Aorta (tissue), 5 donors: ENCODE measurements at regions not wholly inside any gene's neighbourhood (a gene's known extent, or its start where the extent isn't known, plus 50 kb on each side); places are given as distances from the start of the nearest gene placed in this dataset.

Experiments
- ATAC-seq: fragments of 200-7000 bp; cut with Tn5 transposase; one replicate; pipeline ENCODE4 v1.9.1; 2022; ENCODE audit warnings: moderate library complexity; ENCODE audit not compliant: low FRiP score
- DNase-seq, 2 donors: peaks; one replicate each; pipeline ENCODE4 v3.0.0-alpha.2; 2020
- H3K27ac ChIP-seq, 2 donors: one replicate each; pipeline ENCODE4 v1.5.1; 2013; ENCODE audit warnings: low read length in 2 of 2, mild to moderate bottlenecking in 2 of 2, moderate library complexity in 2 of 2, control low read depth in 1 of 2, inconsistent platforms in 1 of 2, low read depth in 1 of 2
- H3K27me3 ChIP-seq, 2 donors: one replicate each; pipeline ENCODE4 v1.6.1; 2013; ENCODE audit warnings: control low read depth in 1 of 2, low read length in 1 of 2, mild to moderate bottlenecking in 1 of 2, moderate library complexity in 1 of 2; ENCODE audit not compliant: insufficient read depth in 2 of 2, control insufficient read depth in 1 of 2
- H3K36me3 ChIP-seq, 2 donors: one replicate each; pipeline ENCODE4 v1.6.1; 2013; ENCODE audit warnings: control low read depth in 1 of 2, low read length in 1 of 2, mild to moderate bottlenecking in 1 of 2; ENCODE audit not compliant: insufficient read depth in 2 of 2, control insufficient read depth in 1 of 2
- H3K4me1 ChIP-seq, 2 donors: one replicate each; pipeline ENCODE4 v1.6.1; 2013; ENCODE audit warnings: low read length in 2 of 2, control low read depth in 1 of 2, mild to moderate bottlenecking in 1 of 2, moderate library complexity in 1 of 2; ENCODE audit not compliant: insufficient read depth in 2 of 2, control insufficient read depth in 1 of 2
- H3K4me3 ChIP-seq, 2 donors: one replicate each; pipeline ENCODE4 v1.5.1; 2013; ENCODE audit warnings: low read length in 2 of 2, control low read depth in 1 of 2, mild to moderate bottlenecking in 1 of 2
- H3K9me3 ChIP-seq: one replicate; pipeline ENCODE4 v1.6.1; 2013; ENCODE audit warnings: mild to moderate bottlenecking, low read length; ENCODE audit not compliant: control insufficient read depth
- WGBS, 2 donors: extraction: QIAGEN DNeasy Blood & Tissue Kit; methylation state at CpG; one replicate each; pipeline ENCODE4 v1.1.7; 2013; 5-methylcytosine and 5-hydroxymethylcytosine counted together
- intact Hi-C, 2 donors: fragments of 100-400 bp; cut with DNase I; formaldehyde crosslinking; loops; one replicate each; pipeline versions ENCODE4 v1.14.2 to v1.15.0; 2022
- donor health status: healthy with polysubstance abuse.
- donor health status: Bipolar disorder and iron deficiency.
- donor health status: DM: no; HTN: no; CAD: no.
- donor health status: DM: no; HTN: no; CAD: no.
- donor health status: DM: yes; HTN: yes; CAD: no.

DNA sequence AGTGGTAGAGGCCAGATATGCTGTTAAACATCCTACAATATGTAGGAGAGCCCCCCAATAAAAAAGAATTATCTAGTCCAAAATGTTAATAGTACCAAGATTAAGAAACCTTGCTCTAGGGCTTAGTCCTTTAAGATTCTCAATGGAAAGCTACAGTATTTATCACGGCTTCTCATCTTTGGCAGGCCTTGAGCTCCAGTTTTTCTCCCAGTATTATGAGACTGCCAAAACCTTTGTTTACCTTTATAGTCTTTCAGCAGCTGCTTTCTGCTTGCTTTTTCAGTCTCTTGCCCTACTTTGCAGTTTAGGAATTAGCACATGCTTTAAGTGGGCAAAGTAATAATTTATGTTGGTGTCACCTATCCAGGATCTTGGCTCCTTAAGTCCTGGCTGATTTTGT, 59.7 kb downstream of the NHLRC1 start:
- WGBS, 2 donors = 3 to 6% methylated on average over 1 of the region's 1 CpG
- Histone ChIP-seq H3K4me3 (no peak overlapping the region), H3K36me3 (no peaks in the 10 kb centered on the region), H3K4me1 (peaks cover 0 to 2% of the 10 kb centered on the region in 2 donors), H3K9me3 (no peaks in the 10 kb centered on the region), H3K27me3 (no peaks in the 10 kb centered on the region), H3K27ac (no peak overlapping the region)
- intact Hi-C loops = no loop called here
- ATAC-seq (no peak), DNase-seq (no peak)

DNA sequence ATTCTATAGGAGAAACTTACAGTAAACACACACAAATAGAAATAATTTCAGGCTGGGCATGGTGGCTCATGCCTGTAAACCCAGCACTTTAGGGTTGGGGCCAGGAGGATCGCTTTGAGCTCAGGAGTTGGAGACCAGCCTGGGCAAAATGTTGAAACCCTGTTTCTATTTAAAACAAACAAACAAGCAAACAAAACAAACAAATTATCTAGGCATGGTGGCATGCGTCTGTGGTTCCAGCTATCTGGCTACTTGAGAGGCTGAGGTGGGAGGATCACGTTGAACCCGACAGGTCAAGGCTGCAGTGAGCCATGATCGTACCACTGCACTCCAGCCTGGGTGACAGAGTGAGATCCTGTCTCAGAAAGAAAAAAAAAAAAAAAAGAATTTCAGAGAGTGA, 64.0 kb downstream of the NHLRC1 start:
- DNase-seq = no peak
- WGBS, 2 donors = 90 to 91% methylated on average over 5 of the region's 5 CpGs
- intact Hi-C loops = no loop called here

DNA sequence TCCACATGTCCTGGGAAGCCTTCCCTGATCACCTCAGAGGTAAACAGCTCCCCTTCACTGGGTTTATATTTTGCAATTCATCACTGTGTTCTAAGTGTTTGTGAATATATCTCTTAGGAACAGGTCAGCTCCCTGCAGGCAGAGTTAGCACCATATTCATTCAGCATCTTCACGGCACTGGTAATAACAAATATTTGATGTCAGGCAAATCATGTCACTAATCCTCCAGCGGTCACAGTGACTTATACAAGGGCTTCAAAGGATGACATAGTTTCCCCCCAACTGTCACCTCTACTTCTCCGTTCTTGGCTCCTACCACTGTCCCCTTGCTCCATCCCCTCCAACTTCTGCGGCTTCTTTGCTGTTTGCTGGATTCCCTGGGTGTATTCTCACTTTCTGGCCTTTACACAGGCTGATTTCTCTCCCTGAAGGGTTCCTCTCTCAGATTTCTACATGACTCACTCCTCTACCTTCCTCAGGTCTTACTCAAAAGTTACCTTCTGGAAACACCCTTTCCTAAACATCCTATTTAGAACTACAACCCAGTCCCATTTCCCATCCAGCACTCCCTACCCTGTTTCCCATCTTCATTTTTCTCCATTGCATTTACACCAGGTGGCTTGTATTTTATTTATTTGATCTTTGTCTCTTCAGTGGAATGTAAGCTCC, 66.6 kb downstream of the NHLRC1 start:
- WGBS, 2 donors = 96 to 98% methylated on average over 4 of the region's 4 CpGs

More for the DNA sequence above, 64.0 kb downstream of the NHLRC1 start:
- no peak overlapping the region for H3K27ac ChIP-seq
- no peaks in the 10 kb centered on the region for H3K9me3 ChIP-seq
- no peak overlapping the region for H3K4me3 ChIP-seq
- no peak for ATAC-seq
- H3K27me3 ChIP-seq = no peaks in the 10 kb centered on the region
- H3K36me3 ChIP-seq = no peaks in the 10 kb centered on the region
- H3K4me1 ChIP-seq = peaks cover 0 to 2% of the 10 kb centered on the region in 2 donors

DNA sequence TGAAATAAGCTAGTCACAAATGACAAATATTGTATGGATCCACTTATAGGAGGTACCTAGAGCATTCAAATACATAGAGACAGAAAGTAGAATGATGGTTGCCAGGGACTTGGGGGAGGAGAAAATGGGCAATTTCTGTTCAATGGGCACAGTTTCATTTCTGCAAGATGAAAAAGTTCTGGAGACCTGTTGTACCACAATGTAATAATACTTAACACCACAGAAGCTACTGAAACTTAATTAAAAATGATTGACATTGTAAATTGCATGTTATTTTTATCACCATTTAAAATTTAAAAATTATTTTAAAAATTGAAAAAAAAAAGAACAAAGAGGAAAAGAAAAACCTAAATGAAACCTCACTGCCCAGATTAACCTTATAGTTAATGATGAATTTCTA, 67.4 kb downstream of the NHLRC1 start:
- Histone ChIP-seq H3K4me1 (no peaks in the 10 kb centered on the region), H3K27me3 (no peaks in the 10 kb centered on the region), H3K27ac (no peak overlapping the region), H3K36me3 (no peaks in the 10 kb centered on the region), H3K9me3 (no peaks in the 10 kb centered on the region), H3K4me3 (no peak overlapping the region)
- ATAC-seq (no peak), DNase-seq (no peak)
- intact Hi-C loops = no loop called here

More for the DNA sequence above, 66.6 kb downstream of the NHLRC1 start:
- intact Hi-C loops = no loop called here
- no peaks in the 10 kb centered on the region for H3K4me1 ChIP-seq
- no peaks in the 10 kb centered on the region for H3K36me3 ChIP-seq
- ATAC-seq (no peak), DNase-seq (no peak)
- H3K27ac ChIP-seq = no peak overlapping the region
- no peaks in the 10 kb centered on the region for H3K9me3 ChIP-seq
- no peak overlapping the region for H3K4me3 ChIP-seq
- no peaks in the 10 kb centered on the region for H3K27me3 ChIP-seq

DNA sequence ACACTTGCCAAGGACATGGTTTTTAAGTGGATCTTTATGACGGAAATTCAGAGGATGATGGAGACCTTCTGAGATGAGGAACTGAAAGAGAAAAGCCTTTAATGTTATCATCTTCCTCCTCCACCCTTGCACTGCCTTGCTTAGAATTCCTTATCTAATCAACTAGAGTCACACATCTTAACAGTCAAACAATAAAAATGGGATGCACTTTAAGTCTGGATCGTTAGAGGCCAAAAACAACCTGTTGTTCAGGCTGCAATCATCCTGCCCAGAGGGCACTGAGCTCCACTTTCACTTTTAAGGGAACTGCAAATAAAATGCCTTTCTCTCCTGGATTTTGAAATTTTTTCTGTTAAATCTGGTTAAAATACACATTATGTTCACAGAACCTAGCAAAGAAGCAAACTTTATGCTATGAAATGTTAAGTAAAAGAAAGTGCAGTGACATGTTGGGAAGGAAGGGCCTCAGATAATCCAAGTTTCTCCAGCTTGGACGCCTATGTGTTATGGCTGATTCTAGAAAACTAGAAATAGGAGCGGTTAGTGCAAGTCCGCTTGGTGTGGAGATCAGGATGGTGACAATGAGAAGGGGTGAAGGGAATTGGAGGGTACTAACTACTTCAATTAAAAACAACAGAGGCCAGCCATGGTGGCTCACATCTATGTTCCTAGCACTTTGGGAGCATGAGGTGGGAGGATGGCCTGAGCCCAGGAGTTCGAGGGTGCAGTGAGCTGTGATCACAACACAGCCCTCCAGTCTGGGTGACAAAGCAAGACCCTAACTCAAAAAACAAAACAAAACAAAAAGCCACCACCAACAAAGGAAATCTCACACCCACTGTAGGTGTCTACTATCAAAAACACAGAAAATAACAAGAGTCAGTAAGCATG, 66.4 kb upstream of the KIF13A start:
- Histone ChIP-seq H3K36me3 (no peaks in the 10 kb centered on the region), H3K4me1 (no peaks in the 10 kb centered on the region), H3K27me3 (no peaks in the 10 kb centered on the region), H3K4me3 (no peak overlapping the region), H3K27ac (peak overlapping the region; percentile 26 to 97), H3K9me3 (no peaks in the 10 kb centered on the region)
- WGBS, 2 donors = 42 to 44% methylated on average over 6 of the region's 6 CpGs
- ATAC-seq = no peak
- DNase-seq = no peak
- intact Hi-C loops = loop anchor here in 1 of 2 donors (5.0 kb wide), 1 partner anchor 49 kb away; no protein-coding TSS in a partner anchor

DNA sequence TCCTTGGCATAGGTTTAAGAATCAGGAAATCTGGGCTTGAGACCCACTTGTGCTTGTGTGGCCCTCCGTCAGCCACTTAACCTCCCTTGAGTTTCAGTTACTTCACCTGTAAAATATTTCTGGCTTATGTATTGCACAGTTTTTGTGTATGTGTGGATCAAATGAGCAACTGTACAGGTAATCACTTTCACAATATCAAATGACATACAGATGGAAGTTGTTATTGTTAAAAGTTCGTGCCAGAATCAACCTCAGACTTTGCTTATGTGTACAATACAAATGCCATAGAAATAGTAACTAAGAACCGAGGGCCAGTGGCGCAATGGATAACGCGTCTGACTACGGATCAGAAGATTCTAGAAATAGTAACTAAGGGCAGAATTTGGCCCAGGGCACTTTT, 65.6 kb upstream of the KIF13A start:
- H3K9me3 ChIP-seq = no peaks in the 10 kb centered on the region
- peak overlapping the region in 1 of 2 donors; percentile 40 for H3K27ac ChIP-seq
- H3K27me3 ChIP-seq = no peaks in the 10 kb centered on the region
- H3K4me3 ChIP-seq = no peak overlapping the region
- H3K4me1 ChIP-seq = no peaks in the 10 kb centered on the region
- H3K36me3 ChIP-seq = no peaks in the 10 kb centered on the region
- DNase-seq (no peak), ATAC-seq (no peak)
- WGBS, 2 donors = 5 to 6% methylated on average over 7 of the region's 7 CpGs
- intact Hi-C loops = loop anchor here in 1 of 2 donors (5.0 kb wide), 1 partner anchor 49 kb away; no protein-coding TSS in a partner anchor

DNA sequence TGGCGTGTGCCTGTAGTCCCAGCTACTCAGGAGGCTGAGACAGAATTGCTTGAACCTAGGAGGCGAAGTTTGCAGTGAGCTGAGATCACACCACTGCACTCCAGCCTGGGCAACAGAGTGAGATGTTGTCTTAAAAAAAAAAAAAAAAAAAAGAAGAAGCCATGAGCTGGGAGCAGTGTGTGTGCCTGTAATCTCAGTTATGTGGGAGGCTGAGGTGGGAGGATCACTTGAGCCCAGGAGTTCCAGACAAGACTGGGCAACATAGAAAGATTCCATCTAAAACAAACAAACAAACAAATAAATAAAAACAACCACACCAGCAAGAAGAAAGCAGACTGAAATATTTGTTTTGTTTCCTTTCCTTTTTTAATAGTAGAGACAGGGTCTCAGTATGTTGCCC, 62.2 kb upstream of the KIF13A start:
- H3K27me3 ChIP-seq = no peaks in the 10 kb centered on the region
- H3K27ac ChIP-seq = no peak overlapping the region
- H3K4me3 ChIP-seq = no peak overlapping the region
- no peak for DNase-seq
- no peaks in the 10 kb centered on the region for H3K9me3 ChIP-seq
- no peaks in the 10 kb centered on the region for H3K36me3 ChIP-seq
- WGBS, 2 donors = 97 to 98% methylated on average over 2 of the region's 2 CpGs
- intact Hi-C loops = loop anchor here (5.0 to 10.0 kb wide), 3 partner anchors 53 to 195 kb away; no protein-coding TSS in a partner anchor
- peaks cover 1 to 6% of the 10 kb centered on the region in 2 donors for H3K4me1 ChIP-seq
- ATAC-seq = no peak

DNA sequence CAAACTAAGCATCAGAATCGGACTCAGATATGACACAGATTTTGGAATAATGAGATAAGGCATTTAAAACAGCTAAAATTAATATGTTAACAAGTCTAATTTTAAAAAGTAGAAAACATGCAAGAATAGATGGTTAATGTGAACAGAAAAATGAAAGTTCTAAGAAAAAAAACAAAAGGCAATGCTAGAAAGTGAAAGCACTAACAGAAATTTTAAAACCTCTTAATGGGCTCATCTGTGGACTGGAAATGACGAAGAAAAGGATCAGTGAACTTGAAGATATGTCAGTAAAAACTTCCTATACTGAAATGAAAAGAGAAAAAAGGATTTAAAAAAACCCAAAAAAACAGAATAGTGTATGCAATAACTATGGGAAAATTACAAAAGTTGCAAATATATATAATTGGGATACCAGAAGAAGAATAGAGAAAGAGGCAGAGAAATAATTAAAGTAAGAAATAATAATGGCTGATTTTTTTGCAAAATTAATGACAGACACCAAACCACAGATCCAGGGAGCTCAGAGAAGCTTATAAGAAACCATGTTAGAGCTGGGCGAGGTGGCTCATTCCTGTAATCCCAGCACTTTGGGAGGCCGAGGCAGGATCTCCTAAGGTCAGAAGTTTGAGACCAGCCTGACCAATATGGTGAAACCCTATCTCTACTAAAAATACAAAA, 61.7 kb upstream of the KIF13A start:
- Histone ChIP-seq H3K9me3 (no peaks in the 10 kb centered on the region), H3K4me1 (peaks cover 4 to 10% of the 10 kb centered on the region in 2 donors), H3K27me3 (no peaks in the 10 kb centered on the region), H3K27ac (no peak overlapping the region), H3K36me3 (no peaks in the 10 kb centered on the region), H3K4me3 (no peak overlapping the region)
- intact Hi-C loops = loop anchor here (10.0 kb wide), 2 partner anchors 184 to 194 kb away; no protein-coding TSS in a partner anchor
- 93 to 95% methylated on average over 4 of the region's 4 CpGs for WGBS, 2 donors
- DNase-seq (no peak), ATAC-seq (no peak)
